BE2C (cell line): ENCODE measurements at regions not wholly inside any gene's neighbourhood (a gene's known extent, or its start where the extent isn't known, plus 50 kb on each side); places are given as distances from the start of the nearest gene placed in this dataset.

ENCODE experiments used
- DNase-seq: peaks from one replicate; pipeline ENCODE4 v3.0.0-alpha.2; 2020
- H3K27me3 ChIP-seq: fragments of 250-450 bp; sonication (Bioruptor Pico); 2 replicates; pipeline ENCODE4 v1.5.1; 2020; ENCODE audit warnings: mild to moderate bottlenecking
- H3K36me3 ChIP-seq: fragments of 250-450 bp; sonication (Bioruptor Pico); 2 replicates; pipeline ENCODE4 v1.5.1; 2020; ENCODE audit warnings: mild to moderate bottlenecking
- H3K4me1 ChIP-seq: fragments of 250-450 bp; sonication (Bioruptor Pico); 2 replicates; pipeline ENCODE4 v1.5.1; 2020
- H3K4me3 ChIP-seq: 2 replicates; pipeline ENCODE4 v1.5.1; 2011; ENCODE audit warnings: low read depth, low read length
- H3K9me3 ChIP-seq: fragments of 250-450 bp; sonication (Bioruptor Pico); 2 replicates; pipeline ENCODE4 v1.5.1; 2020
- TF ChIP-seq, protein P1 (sequence below): IDR thresholded peaks from 2 replicates; pipeline ENCODE4 v1.5.1; 2012; ENCODE audit warnings: mild to moderate bottlenecking, low read depth, low read length

DNA sequence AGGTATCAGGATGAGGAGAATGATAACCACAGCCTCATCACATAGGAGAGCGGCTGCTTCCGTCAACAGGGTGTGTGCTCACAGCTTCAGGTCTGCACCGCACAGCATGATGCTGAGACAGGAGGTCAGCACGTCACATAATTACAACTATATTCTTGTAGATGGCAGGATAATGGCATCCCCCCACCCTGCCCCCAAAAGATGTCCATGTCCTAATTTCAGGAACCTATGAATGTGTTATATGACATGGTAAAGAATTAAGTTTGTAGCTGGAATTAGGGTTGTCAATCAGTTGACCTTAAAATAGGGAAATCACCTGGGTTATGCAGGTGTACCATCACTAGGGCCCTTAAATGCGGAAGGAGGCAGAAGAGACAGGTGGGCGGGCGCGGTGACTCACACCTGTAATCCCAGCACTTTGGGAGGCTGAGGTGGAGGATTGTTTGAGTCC lies 73.9 kb downstream of the ARL4C start:
- H3K4me1 ChIP-seq = peaks cover 2% of the 10 kb centered on the region; the same call in 1 of the 2 replicates
- no peaks in the 10 kb centered on the region for H3K9me3 ChIP-seq
- no peak overlapping the region for H3K4me3 ChIP-seq
- TF ChIP-seq, protein P1, sequence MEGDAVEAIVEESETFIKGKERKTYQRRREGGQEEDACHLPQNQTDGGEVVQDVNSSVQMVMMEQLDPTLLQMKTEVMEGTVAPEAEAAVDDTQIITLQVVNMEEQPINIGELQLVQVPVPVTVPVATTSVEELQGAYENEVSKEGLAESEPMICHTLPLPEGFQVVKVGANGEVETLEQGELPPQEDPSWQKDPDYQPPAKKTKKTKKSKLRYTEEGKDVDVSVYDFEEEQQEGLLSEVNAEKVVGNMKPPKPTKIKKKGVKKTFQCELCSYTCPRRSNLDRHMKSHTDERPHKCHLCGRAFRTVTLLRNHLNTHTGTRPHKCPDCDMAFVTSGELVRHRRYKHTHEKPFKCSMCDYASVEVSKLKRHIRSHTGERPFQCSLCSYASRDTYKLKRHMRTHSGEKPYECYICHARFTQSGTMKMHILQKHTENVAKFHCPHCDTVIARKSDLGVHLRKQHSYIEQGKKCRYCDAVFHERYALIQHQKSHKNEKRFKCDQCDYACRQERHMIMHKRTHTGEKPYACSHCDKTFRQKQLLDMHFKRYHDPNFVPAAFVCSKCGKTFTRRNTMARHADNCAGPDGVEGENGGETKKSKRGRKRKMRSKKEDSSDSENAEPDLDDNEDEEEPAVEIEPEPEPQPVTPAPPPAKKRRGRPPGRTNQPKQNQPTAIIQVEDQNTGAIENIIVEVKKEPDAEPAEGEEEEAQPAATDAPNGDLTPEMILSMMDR = no peak
- no peaks in the 10 kb centered on the region for H3K36me3 ChIP-seq
- no peaks in the 10 kb centered on the region for H3K27me3 ChIP-seq
- no peak for DNase-seq

- H3K36me3 ChIP-seq = no peaks in the 10 kb centered on the region
- H3K9me3 ChIP-seq = no peaks in the 10 kb centered on the region
- no peaks in the 10 kb centered on the region for H3K27me3 ChIP-seq
- H3K4me3 ChIP-seq = no peak overlapping the region
- TF ChIP-seq, protein P1 = no peak
- H3K4me1 ChIP-seq = peaks cover 2% of the 10 kb centered on the region; the same call in 1 of the 2 replicates
- DNase-seq = no peak
Observed at GRCh38 chr2:234422273-234422732, 74.6 kb downstream of the ARL4C start.

DNA sequence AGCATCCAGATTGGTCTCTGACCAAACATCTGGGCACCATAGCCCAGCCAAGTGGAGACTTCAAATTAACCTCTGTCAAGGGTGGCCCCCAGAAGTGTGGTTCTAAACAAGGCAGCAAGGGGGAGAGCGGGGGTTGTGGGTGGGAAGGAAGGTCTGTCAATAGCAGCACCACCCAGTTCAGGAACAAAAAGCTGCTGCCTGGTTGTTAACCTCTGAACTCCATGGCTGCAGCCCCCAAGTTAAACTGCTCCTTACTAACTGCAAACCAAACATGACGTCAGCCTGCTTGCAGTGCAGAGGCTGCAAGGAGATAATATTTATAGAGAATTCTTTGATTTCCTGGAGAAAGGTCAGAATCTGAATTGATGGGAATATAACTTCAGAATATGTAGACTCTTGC lies 76.5 kb downstream of the ARL4C start:
- H3K36me3 ChIP-seq = no peaks in the 10 kb centered on the region
- TF ChIP-seq, protein P1 = no peak
- no peaks in the 10 kb centered on the region for H3K9me3 ChIP-seq
- DNase-seq = no peak
- H3K4me3 ChIP-seq = no peak overlapping the region
- H3K4me1 ChIP-seq = peaks cover 2% of the 10 kb centered on the region; the same call in 1 of the 2 replicates
- H3K27me3 ChIP-seq = no peaks in the 10 kb centered on the region

GRCh38 chr2:234419726-234420125 lies 77.2 kb downstream of the ARL4C start:
- H3K4me3 ChIP-seq = no peak overlapping the region

DNA sequence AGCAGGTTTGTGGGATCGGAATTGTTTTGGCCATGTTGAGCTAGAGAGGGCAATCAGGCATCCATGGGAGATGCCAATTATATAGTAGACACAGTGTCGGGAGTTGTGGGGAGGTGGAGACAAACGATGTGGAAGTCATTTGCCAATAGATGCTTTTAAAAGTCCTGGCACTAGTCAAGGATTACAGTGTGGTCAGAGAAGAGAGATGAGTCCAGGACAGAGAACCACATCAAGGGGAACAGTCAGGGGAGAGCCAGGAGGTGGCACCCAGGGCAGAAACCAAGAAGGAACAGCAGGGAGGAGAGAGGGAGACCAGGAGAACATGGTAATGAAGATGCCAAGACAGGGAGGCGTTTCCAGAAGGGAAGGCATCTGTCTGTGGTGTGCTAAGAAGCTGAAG lies 81.2 kb downstream of the ARL4C start:
- H3K9me3 ChIP-seq = no peaks in the 10 kb centered on the region
- H3K36me3 ChIP-seq = no peaks in the 10 kb centered on the region
- H3K4me1 ChIP-seq = no peaks in the 10 kb centered on the region; the same call in 1 of the 2 replicates
- no peaks in the 10 kb centered on the region for H3K27me3 ChIP-seq
- no peak for DNase-seq
- no peak overlapping the region for H3K4me3 ChIP-seq
- TF ChIP-seq, protein P1 = no peak

More at GRCh38 chr2:234419726-234420125, 77.2 kb downstream of the ARL4C start:
- H3K4me1 ChIP-seq = peaks cover 2% of the 10 kb centered on the region
- TF ChIP-seq, protein P1 = no peak
- no peaks in the 10 kb centered on the region for H3K9me3 ChIP-seq
- H3K36me3 ChIP-seq = no peaks in the 10 kb centered on the region
- no peak for DNase-seq
- H3K27me3 ChIP-seq = no peaks in the 10 kb centered on the region

- DNase-seq = no peak
- H3K27me3 ChIP-seq = no peaks in the 10 kb centered on the region
- TF ChIP-seq, protein P1 = no peak
- H3K36me3 ChIP-seq = no peaks in the 10 kb centered on the region
- no peaks in the 10 kb centered on the region for H3K9me3 ChIP-seq
- no peaks in the 10 kb centered on the region; the same call in 1 of the 2 replicates for H3K4me1 ChIP-seq
- H3K4me3 ChIP-seq = no peak overlapping the region
Observed at GRCh38 chr2:234414596-234414995, 82.3 kb downstream of the ARL4C start.
